Activated CD4-positive, alpha-beta T cell treated with anti-CD3 and anti-CD28 coated beads, Interleukin-2, amount 50 U/mL, for 24 hours (primary cell): ENCODE measurements at regions not wholly inside any gene's neighbourhood (a gene's known extent, or its start where the extent isn't known, plus 50 kb on each side); places are given as distances from the start of the nearest gene placed in this dataset.
"Not testable (repeated sequence)": the region's sequence is repeated elsewhere in the genome, so short reads cannot be mapped to it uniquely, and the experiment has no call there.

ENCODE experiments used
- DNase-seq, 2 donors: peaks; one replicate each; pipeline ENCODE4 v3.0.0-alpha.2; 2020; ENCODE audit warnings: low read depth in 1 of 2, low spot score in 1 of 2

- DNase-seq, result no peak
Measured at GRCh38 chr13:50227361-50227760, 212.1 kb downstream of the KCNRG start.

- DNase-seq, result no peak
Measured at GRCh38 chr13:50228527-50228926, 213.3 kb downstream of the KCNRG start.

- DNase-seq, result no peak
Measured at GRCh38 chr13:50229960-50230661, 214.9 kb downstream of the KCNRG start.

GRCh38 chr13:50230662-50230978 lies 215.4 kb downstream of the KCNRG start:
- no peak for DNase-seq

GRCh38 chr13:50233574-50233973 lies 218.3 kb downstream of the KCNRG start:
- DNase-seq, result not testable (repeated sequence)

- no peak for DNase-seq
Measured at GRCh38 chr13:50235604-50236342, 220.5 kb downstream of the KCNRG start.

GRCh38 chr13:50236898-50237318 lies 221.7 kb downstream of the KCNRG start:
- peak in 1 of 2 donors; percentile 55 for DNase-seq

GRCh38 chr13:50238922-50239321 lies 223.7 kb downstream of the KCNRG start:
- DNase-seq, result no peak

- DNase-seq, result no peak
Measured at GRCh38 chr13:50241479-50241878, 226.2 kb downstream of the KCNRG start.

GRCh38 chr13:50243931-50244330 lies 228.7 kb downstream of the KCNRG start:
- DNase-seq, result no peak

GRCh38 chr13:50244355-50244712 lies 229.1 kb downstream of the KCNRG start:
- no peak for DNase-seq

- DNase-seq, result peak in 1 of 2 donors; percentile 72
Measured at GRCh38 chr13:50244713-50245574, 229.7 kb downstream of the KCNRG start.

GRCh38 chr13:50247223-50247622 lies 232.0 kb downstream of the KCNRG start:
- no peak for DNase-seq

- no peak for DNase-seq
Measured at GRCh38 chr13:50248516-50249143, 233.4 kb downstream of the KCNRG start.

GRCh38 chr13:50249144-50249521 lies 233.9 kb downstream of the KCNRG start:
- no peak for DNase-seq

- DNase-seq, result no peak
Measured at GRCh38 chr13:50250401-50250800, 235.2 kb downstream of the KCNRG start.

GRCh38 chr13:50255639-50256038 lies 240.4 kb downstream of the KCNRG start:
- DNase-seq, result no peak

GRCh38 chr13:50256536-50257321 lies 241.5 kb downstream of the KCNRG start:
- DNase-seq, result not testable (repeated sequence)

- DNase-seq, result no peak
Measured at GRCh38 chr13:50257646-50258045, 242.4 kb downstream of the KCNRG start.

- DNase-seq, result no peak
Measured at GRCh38 chr13:50261130-50261901, 246.1 kb downstream of the KCNRG start.
